BE2C (cell line): ENCODE measurements at regions not wholly inside any gene's neighbourhood (a gene's known extent, or its start where the extent isn't known, plus 50 kb on each side); places are given as distances from the start of the nearest gene placed in this dataset.

Experiments
- DNase-seq: peaks from one replicate; pipeline ENCODE4 v3.0.0-alpha.2; 2020
- H3K27me3 ChIP-seq: fragments of 250-450 bp; sonication (Bioruptor Pico); 2 replicates; pipeline ENCODE4 v1.5.1; 2020; ENCODE audit warnings: mild to moderate bottlenecking
- H3K36me3 ChIP-seq: fragments of 250-450 bp; sonication (Bioruptor Pico); 2 replicates; pipeline ENCODE4 v1.5.1; 2020; ENCODE audit warnings: mild to moderate bottlenecking
- H3K4me1 ChIP-seq: fragments of 250-450 bp; sonication (Bioruptor Pico); 2 replicates; pipeline ENCODE4 v1.5.1; 2020
- H3K4me3 ChIP-seq: 2 replicates; pipeline ENCODE4 v1.5.1; 2011; ENCODE audit warnings: low read depth, low read length
- H3K9me3 ChIP-seq: fragments of 250-450 bp; sonication (Bioruptor Pico); 2 replicates; pipeline ENCODE4 v1.5.1; 2020
- TF ChIP-seq, protein P1 (sequence below): IDR thresholded peaks from 2 replicates; pipeline ENCODE4 v1.5.1; 2012; ENCODE audit warnings: mild to moderate bottlenecking, low read depth, low read length

DNA sequence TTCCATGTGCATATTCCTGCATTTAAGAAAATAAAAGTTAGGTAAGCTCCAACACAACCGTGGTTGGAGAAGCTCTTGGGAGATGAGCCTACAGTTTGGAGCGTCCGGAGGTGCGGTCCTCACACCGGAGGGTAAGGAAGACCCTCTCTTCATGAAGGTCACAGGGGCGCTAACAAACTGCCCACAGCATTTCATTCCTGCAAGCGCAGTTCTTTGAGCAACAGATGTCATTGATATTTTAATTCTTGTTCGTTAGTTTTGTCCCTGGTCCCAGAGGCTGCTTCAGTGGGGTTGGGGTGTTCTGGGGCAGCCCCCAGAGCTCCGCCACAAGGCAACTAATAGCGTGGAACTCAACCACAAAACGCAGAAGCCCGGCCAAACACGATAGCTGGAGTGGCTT lies 376.2 kb downstream of the IRX2 start:
- Histone ChIP-seq H3K36me3 (no peaks in the 10 kb centered on the region), H3K27me3 (no peaks in the 10 kb centered on the region), H3K4me3 (no peak overlapping the region), H3K9me3 (no peaks in the 10 kb centered on the region; the same call in 1 of the 2 replicates), H3K4me1 (no peaks in the 10 kb centered on the region)
- DNase-seq = no peak
- TF ChIP-seq, protein P1, sequence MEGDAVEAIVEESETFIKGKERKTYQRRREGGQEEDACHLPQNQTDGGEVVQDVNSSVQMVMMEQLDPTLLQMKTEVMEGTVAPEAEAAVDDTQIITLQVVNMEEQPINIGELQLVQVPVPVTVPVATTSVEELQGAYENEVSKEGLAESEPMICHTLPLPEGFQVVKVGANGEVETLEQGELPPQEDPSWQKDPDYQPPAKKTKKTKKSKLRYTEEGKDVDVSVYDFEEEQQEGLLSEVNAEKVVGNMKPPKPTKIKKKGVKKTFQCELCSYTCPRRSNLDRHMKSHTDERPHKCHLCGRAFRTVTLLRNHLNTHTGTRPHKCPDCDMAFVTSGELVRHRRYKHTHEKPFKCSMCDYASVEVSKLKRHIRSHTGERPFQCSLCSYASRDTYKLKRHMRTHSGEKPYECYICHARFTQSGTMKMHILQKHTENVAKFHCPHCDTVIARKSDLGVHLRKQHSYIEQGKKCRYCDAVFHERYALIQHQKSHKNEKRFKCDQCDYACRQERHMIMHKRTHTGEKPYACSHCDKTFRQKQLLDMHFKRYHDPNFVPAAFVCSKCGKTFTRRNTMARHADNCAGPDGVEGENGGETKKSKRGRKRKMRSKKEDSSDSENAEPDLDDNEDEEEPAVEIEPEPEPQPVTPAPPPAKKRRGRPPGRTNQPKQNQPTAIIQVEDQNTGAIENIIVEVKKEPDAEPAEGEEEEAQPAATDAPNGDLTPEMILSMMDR = no peak

DNA sequence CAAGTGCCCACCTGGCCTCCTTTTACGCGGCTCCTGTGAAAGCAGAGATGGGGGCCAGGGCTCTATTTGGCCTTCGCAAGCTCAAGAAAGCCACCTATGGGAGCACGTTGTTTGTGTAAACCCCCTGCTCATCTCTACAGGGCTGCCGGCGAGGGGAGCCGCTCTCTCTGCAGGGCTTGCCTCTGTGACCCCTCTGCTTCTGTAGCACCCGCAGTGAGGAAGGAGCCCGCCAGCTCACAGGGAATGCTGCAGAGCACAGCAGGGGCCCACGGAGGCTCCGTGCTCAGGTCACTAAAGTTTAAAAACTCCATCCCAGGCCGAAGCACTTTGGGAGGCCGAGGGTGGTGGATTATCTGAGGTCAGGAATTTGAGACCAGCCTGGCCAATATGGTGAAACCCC lies 376.8 kb downstream of the IRX2 start:
- no peak for DNase-seq
- TF ChIP-seq, protein P1 = no peak
- Histone ChIP-seq H3K27me3 (no peaks in the 10 kb centered on the region), H3K4me1 (no peaks in the 10 kb centered on the region), H3K9me3 (no peaks in the 10 kb centered on the region; the same call in 1 of the 2 replicates), H3K36me3 (no peaks in the 10 kb centered on the region), H3K4me3 (no peak overlapping the region)

DNA sequence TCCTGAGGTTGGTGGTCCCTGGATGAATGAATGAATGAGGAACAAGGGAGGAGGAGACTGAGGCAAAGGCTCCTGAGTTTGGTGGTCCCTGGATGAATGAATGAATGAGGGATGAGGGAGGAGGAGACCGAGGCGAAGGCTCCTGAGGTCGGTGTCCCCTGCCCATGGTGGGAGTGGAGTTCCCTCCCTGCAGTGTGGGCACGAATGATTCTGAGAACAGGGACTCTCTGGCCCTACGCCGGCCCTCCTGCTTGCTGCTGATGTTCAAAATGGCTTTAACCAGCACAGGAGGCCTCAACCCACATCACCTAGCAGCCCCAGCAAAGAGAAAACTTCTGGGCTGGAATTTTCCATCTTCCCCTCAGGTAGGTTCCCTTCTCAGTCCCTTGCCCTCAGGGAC lies 377.8 kb downstream of the IRX2 start:
- Histone ChIP-seq H3K9me3 (no peaks in the 10 kb centered on the region; the same call in 1 of the 2 replicates), H3K27me3 (no peaks in the 10 kb centered on the region), H3K36me3 (no peaks in the 10 kb centered on the region), H3K4me3 (no peak overlapping the region), H3K4me1 (no peaks in the 10 kb centered on the region)
- TF ChIP-seq, protein P1 = no peak
- no peak for DNase-seq

DNA sequence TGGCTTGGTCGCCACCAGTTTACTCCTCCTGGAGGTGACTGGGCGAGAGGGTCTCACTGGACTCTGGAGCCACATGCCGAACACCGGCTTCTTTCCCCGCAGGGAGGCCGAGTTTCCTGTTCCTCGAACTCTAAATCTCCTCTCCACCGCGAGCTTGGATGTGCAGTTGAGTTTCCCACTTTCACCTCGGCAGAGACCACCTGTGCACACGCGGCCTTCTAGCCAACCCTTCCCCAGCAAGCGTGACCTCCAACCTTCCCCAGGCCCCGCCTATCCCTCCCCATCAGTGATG lies 380.1 kb downstream of the IRX2 start:
- Histone ChIP-seq H3K4me3 (no peak overlapping the region), H3K27me3 (no peaks in the 10 kb centered on the region)

DNA sequence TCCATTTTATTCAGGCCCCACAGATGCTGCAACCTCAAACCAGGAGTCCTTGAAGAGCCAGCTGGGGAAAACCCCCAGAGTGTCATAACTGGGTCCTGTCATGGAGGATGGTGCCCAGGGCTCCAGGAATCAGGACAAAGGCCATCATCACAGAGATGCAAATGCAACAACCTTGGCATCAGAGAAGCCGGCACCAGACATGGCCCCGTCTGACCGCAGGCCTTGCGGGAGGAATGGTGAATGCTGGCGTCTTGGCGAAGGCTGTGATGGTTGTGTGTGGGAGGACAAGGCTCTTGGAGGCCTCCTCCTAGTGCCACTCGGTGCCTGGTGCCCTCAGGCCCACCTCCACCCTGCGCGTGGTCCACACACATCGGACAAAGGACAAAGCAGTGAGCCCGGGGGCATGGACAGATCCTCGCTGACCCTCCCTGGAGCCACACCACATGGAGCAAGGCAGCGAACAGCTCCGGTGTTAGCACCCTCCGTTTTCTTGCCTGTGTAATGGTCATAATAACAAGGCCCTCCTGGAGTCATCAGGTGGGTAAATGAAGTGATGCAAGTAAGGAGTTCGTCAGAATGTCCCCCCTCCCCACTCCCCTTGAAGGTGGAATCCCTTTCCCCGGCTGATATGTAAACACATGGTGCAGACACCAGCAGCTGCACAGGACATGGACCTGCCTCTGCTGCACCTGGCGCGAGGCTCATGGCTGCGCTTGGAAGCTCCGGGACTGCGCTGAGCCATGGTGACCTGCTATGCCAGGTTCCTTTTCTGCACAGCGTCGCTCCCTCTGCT lies 380.7 kb downstream of the IRX2 start:
- H3K9me3 ChIP-seq = no peaks in the 10 kb centered on the region; the same call in 1 of the 2 replicates
- no peaks in the 10 kb centered on the region for H3K36me3 ChIP-seq
- TF ChIP-seq, protein P1 = no peak
- no peak for DNase-seq
- no peaks in the 10 kb centered on the region for H3K4me1 ChIP-seq
- no peak overlapping the region for H3K4me3 ChIP-seq
- no peaks in the 10 kb centered on the region for H3K27me3 ChIP-seq

More for the DNA sequence above, 380.1 kb downstream of the IRX2 start:
- no peaks in the 10 kb centered on the region; the same call in 1 of the 2 replicates for H3K9me3 ChIP-seq
- TF ChIP-seq, protein P1 = no peak
- no peak for DNase-seq
- no peaks in the 10 kb centered on the region for H3K36me3 ChIP-seq
- no peaks in the 10 kb centered on the region for H3K4me1 ChIP-seq

DNA sequence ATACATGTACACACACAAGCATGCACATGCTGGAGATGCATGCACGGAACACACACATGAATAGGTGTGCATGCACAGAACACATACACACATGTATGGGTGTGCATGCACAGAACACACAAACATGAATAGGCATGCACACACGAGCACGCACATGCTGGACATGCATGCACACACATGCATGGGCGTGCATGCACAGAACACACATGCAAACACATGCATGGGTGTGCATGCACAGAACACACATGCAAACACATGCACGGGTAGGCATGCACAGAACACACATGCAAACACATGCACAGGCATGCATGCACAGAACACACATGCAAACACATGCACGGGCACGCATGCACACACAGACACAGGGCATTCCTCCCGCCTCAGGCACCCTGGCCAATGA lies 382.3 kb downstream of the IRX2 start:
- Histone ChIP-seq H3K9me3 (no peaks in the 10 kb centered on the region; the same call in 1 of the 2 replicates), H3K36me3 (no peaks in the 10 kb centered on the region), H3K27me3 (no peaks in the 10 kb centered on the region), H3K4me1 (no peaks in the 10 kb centered on the region), H3K4me3 (no peak overlapping the region)
- TF ChIP-seq, protein P1 = no peak
- no peak for DNase-seq
